ENCODE measurements at regions not wholly inside any gene's neighbourhood (a gene's known extent, or its start where the extent isn't known, plus 50 kb on each side); places are given as distances from the start of the nearest gene placed in this dataset.

GRCh38 chr7:11952972-11953371 lies 121.0 kb upstream of the THSD7A start:
- Histone ChIP-seq H3K4me2 (replicated peaks; ENCODE audit: extremely low read depth, low read length, poor library complexity, severe bottlenecking) (no peak overlapping the region), H3K4me1 (ENCODE audit: control insufficient read depth in 1 of 2, insufficient read depth in 2 of 2, low read length in 2 of 2) (no peaks in the 10 kb centered on the region), H2AFZ (ENCODE audit: insufficient read depth, low read depth, low read length, poor library complexity, severe bottlenecking) (no peak overlapping the region), H3K9ac (ENCODE audit: insufficient read depth, low read length, poor library complexity, severe bottlenecking) (no peak overlapping the region), H3K9me3 (replicated peaks in 1 of 2; ENCODE audit: control insufficient read depth in 1 of 2, insufficient read depth in 1 of 2, low read length in 2 of 2) (peaks cover 19 to 26% of the 10 kb centered on the region in 2 donors), H3K79me2 (ENCODE audit: insufficient read depth, low read length) (no peaks in the 10 kb centered on the region), H3K27me3 (ENCODE audit: control insufficient read depth in 2 of 2, insufficient read depth in 2 of 2, low read length in 2 of 2) (no peaks in the 10 kb centered on the region), H3K36me3 (replicated peaks in 1 of 2; ENCODE audit: control insufficient read depth in 1 of 2, insufficient read depth in 2 of 2, low read length in 2 of 2) (no peaks in the 10 kb centered on the region), H4K20me1 (ENCODE audit: insufficient read depth, low read length) (no peaks in the 10 kb centered on the region), H3K27ac (ENCODE audit: low read depth in 1 of 2, low read length in 2 of 2) (no peak overlapping the region), H3K4me3 (replicated peaks in 1 of 3; ENCODE audit: low read depth in 2 of 3, low read length in 3 of 3) (no peak overlapping the region)
- Mint-ChIP-seq H3K36me3 (no peaks in the 10 kb centered on the region), H3K4me1 (no peaks in the 10 kb centered on the region), H3K27ac (no peak overlapping the region), H3K27me3 (ENCODE audit: low read depth in 3 of 3) (peaks cover 0 to 2% (median 1%) of the 10 kb centered on the region in 3 donors), H3K9me3 (peaks cover 6 to 22% (median 17%) of the 10 kb centered on the region in 7 donors), H3K4me3 (no peak overlapping the region)
- TF ChIP-seq, protein P1, sequence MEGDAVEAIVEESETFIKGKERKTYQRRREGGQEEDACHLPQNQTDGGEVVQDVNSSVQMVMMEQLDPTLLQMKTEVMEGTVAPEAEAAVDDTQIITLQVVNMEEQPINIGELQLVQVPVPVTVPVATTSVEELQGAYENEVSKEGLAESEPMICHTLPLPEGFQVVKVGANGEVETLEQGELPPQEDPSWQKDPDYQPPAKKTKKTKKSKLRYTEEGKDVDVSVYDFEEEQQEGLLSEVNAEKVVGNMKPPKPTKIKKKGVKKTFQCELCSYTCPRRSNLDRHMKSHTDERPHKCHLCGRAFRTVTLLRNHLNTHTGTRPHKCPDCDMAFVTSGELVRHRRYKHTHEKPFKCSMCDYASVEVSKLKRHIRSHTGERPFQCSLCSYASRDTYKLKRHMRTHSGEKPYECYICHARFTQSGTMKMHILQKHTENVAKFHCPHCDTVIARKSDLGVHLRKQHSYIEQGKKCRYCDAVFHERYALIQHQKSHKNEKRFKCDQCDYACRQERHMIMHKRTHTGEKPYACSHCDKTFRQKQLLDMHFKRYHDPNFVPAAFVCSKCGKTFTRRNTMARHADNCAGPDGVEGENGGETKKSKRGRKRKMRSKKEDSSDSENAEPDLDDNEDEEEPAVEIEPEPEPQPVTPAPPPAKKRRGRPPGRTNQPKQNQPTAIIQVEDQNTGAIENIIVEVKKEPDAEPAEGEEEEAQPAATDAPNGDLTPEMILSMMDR (IDR thresholded peaks at IDR 0.05) = no peak
- no peak for DNase-seq
- intact Hi-C loops (cut with micrococcal nuclease) = no loop called here
- WGBS (ENCODE audit: insufficient coverage) = no CpG with 5 or more reads among the region's 2 CpGs

DNA sequence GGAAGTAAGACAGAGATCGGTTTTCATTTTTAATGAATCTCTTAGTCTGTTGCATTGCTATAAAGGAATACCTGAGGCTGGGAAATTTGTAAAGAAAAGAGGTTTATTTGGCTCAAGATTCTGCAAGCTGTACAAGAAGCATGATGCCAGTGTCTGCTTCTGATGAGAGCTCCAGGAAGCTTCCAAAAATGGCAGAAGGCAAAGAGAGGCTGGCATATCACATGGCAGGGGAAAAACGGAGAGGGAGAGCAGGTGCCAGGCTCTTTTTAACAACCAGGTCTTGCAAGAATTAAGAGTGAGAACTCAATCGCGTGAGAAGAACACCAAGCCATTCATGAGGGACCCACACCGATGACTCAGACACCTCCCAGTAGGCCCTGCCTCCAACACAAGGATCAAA lies 125.0 kb upstream of the THSD7A start:
- Histone ChIP-seq H3K27ac (ENCODE audit: low read depth in 1 of 2, low read length in 2 of 2) (no peak overlapping the region), H3K4me1 (ENCODE audit: control insufficient read depth in 1 of 2, insufficient read depth in 2 of 2, low read length in 2 of 2) (no peaks in the 10 kb centered on the region), H2AFZ (ENCODE audit: insufficient read depth, low read depth, low read length, poor library complexity, severe bottlenecking) (no peak overlapping the region), H3K4me2 (replicated peaks; ENCODE audit: extremely low read depth, low read length, poor library complexity, severe bottlenecking) (no peak overlapping the region), H3K79me2 (ENCODE audit: insufficient read depth, low read length) (no peaks in the 10 kb centered on the region), H3K36me3 (replicated peaks in 1 of 2; ENCODE audit: control insufficient read depth in 1 of 2, insufficient read depth in 2 of 2, low read length in 2 of 2) (no peaks in the 10 kb centered on the region), H3K9ac (ENCODE audit: insufficient read depth, low read length, poor library complexity, severe bottlenecking) (no peak overlapping the region), H3K27me3 (ENCODE audit: control insufficient read depth in 2 of 2, insufficient read depth in 2 of 2, low read length in 2 of 2) (no peaks in the 10 kb centered on the region), H4K20me1 (ENCODE audit: insufficient read depth, low read length) (no peaks in the 10 kb centered on the region), H3K9me3 (replicated peaks in 1 of 2; ENCODE audit: control insufficient read depth in 1 of 2, insufficient read depth in 1 of 2, low read length in 2 of 2) (peaks cover 3 to 5% of the 10 kb centered on the region in 2 donors), H3K4me3 (replicated peaks in 1 of 3; ENCODE audit: low read depth in 2 of 3, low read length in 3 of 3) (no peak overlapping the region)
- peaks cover under 1 to 8% (median 3%) of the 10 kb centered on the region in 7 donors for H3K9me3 Mint-ChIP-seq
- H3K4me1 Mint-ChIP-seq = no peaks in the 10 kb centered on the region
- no peak overlapping the region for H3K4me3 Mint-ChIP-seq
- no peaks in the 10 kb centered on the region for H3K36me3 Mint-ChIP-seq
- H3K27me3 Mint-ChIP-seq (ENCODE audit: low read depth in 3 of 3) = peaks cover 0 to 2% (median 0%) of the 10 kb centered on the region in 3 donors
- WGBS (ENCODE audit: insufficient coverage) = 83% methylated on average over 1 of the region's 5 CpGs
- TF ChIP-seq, protein P1 (IDR thresholded peaks at IDR 0.05) = no peak
- intact Hi-C loops (cut with micrococcal nuclease) = no loop called here
- no peak overlapping the region for H3K27ac Mint-ChIP-seq
- DNase-seq = no peak
